Stimulated activated CD4-positive, alpha-beta T cell treated with anti-CD3 and anti-CD28 coated beads, Interleukin-15, amount 100 ng/mL, for 24 hours (primary cell): ENCODE measurements at regions not wholly inside any gene's neighbourhood (a gene's known extent, or its start where the extent isn't known, plus 50 kb on each side); places are given as distances from the start of the nearest gene placed in this dataset.

Experiments used
- DNase-seq: peaks from one replicate; pipeline ENCODE4 v3.0.0-alpha.2; 2020

DNA sequence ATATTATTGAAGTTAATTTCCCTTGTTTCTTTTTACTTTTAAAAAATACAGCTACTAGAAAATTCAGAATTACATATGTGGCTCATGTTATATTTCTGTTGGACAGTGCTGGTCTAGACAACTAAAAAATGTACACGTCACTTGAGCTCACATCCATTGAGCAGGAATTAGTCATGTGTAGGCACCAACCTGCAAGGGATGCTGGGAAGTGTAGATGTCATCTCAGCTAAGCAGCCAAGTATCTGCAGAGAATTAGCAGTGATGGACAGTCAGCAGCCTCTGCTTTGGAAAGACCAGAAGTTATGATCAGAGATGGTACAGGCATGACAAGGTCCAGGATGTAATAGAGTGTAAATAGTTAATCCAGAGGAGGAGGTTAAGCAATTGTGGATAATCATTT is 87.1 kb upstream of the HS3ST2 start:
- DNase-seq: no peak

DNA sequence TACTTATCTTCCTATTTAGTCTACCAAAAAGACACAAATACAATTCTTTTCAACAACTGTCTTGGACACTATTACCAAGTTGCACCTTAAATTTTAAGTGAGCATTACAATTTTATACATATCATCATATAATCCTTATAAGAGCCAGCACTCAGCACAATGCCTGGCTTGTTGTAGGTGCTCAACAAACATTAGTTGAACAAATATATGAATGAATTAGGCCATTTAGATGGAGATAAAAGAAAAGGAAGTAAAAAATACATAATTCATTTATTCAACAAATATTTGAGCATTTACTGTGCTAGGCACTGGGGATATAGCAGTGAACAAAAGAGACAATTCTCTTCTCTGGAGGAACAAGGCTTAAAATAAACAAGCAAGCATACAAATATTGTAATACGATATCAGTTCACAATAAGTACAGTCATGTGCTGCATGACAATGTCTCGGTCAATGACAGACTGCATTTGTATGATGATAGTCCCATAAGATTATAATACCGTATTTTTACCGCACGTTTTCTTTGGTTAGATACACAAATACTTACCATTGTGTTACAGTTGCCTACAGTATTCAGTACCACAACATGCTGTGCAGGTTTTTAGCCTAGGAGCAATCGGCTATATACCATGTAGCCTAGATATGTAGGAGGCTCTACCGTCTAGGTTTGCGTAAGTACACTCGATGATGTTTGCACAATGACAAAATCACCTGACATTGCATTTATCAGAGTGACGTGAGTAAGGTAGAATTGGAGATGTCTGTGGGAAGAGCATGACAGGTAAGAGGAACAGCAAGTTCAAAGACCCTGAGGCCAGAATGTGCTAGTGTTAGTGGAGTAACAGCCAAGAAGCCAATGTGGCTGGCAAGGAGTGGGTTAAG is 86.4 kb upstream of the HS3ST2 start:
- DNase-seq: no peak

DNA sequence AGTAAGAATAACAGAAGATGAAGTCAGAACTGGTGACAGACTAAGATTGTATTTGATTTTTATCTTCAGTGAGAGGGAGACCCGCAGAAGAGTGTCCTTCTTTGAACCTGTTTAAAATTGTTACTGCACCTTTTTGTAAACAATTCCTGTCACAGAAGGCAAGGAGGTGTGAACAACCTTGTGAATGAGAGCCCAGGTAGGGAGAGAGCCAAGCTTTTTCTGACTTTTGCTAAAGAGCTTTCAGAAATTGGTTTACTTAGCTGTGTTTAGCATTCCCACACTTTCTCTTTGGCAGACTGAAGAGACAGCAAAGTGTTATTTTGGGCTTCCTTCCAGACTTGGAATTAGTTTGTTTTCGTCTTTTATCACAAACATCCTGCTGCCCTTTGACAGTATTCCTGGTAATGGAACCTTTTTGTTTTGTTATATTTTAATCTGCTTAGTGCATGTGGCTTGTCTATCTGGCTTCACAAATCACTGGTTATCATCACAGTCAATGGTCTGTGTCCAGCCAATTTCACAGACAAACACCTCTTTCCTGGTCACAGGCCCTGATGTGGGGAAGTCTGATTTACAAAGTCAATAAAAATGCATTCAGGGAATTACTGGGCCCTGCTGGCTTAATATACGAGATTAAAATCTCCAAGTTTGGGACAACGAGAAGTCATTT is 85.7 kb upstream of the HS3ST2 start:
- no peak for DNase-seq

DNA sequence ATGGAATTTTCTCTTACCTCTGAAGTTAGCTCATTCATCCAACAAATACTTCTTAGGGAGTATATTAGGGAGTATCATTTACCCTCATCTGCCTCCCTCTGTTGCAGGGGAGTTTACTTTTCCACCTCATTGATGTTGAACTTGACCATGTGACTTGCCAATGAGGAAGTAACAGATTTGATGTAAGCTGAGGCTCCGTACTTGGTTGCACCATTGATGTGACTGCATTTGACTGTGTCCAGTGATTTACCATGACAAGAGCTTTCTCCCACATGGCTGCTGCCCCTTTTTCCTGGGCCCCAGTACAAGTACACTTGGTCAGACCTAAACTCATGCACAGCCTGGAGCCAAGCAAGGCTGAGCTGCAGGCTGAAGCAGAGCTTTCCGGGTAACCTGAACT is 81.6 kb upstream of the HS3ST2 start:
- no peak for DNase-seq

DNA sequence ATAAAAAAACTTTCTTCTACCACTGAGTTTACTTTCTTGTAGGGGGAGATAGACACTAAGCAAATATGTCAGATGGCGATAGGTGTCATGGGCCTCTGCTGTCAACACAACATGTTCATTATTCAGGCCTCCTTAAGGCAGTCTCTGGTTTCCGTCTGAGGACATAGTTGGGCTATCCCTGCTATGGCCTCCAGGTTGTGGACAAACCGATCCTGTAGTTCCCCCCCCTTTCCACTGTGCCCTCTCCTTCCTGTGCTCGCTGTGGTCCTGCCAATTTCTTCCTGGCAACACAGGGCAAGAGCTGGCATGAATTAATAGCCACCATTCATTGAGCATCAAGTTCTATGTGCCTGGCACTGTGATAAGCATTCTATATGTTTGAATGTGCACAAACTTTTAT is 81.0 kb upstream of the HS3ST2 start:
- DNase-seq: no peak

DNA sequence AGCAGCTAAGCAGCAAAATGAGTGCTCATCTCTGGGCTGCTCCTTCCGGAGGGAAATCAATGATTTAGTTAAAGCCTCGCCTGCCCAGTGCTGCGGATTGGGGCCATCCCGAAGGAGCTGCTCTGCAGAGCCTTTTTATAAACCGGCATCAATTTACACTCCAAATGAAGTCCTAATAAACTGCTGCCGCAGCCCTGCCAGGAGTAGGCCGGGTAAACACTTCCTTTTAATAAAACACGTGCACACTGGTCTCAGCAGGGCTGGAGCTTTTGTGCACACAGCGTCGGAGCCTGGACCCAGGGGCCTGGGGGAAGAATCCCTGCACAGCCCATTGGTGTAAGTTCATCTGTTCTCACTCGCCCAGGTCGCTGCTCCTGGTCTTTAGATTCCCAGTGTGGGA is 79.6 kb upstream of the HS3ST2 start:
- DNase-seq: no peak

DNA sequence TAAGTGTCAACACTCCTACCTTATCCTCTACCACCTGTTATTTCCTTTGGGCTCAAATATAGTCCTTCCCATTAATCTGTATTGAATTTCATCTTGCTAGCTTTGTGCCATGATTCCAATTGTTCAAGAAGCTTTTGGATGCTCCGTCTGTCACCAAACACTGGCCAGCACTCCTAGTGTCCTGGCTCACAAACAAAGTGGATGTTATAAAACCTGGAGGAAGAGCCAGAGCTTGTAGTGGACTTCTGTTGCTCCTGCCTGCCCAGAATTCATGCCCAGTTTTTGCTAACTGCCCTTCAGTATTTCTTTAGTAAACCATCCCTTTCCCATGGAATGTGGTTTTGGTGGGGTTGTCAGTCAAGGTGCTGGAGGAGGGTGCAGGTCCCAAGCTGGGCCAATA is 77.2 kb upstream of the HS3ST2 start:
- DNase-seq: no peak

DNA sequence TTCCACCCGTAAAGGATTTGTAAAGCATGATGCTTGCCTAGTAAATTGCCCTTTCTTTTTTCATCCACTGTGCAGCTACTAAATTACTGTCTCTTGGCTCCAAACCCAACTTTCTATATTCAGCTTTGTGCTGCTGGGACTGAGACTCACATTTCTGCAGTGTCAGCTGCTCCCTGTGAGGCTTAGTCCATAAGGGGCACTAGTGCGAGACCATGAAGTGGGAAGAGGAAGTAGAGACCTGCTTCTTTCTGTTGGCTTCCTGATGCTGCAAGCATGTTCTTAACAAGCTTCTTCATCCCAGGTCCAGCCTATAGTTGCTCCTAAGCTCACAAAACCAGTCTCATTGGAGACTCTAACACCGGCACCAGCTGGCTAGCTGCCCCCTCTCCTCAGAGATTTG is 74.9 kb upstream of the HS3ST2 start:
- DNase-seq: no peak

DNA sequence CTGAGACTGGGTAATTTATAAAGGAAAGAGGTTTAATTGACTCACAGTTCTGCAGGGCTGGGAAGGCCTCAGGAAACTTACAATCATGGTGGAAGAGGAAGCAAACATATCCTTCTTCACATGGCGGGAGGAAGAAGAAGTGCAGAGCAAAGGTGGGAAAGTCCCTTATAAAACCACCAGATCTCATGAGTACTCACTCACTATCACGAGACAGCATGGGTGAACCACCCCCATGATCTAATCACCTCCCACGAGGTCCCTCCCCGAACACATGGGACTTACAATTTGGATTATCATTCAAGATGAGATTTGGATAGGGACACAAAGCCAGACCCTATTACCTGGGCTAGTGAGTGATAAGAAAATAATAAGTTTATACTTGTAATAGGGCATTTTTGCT is 70.6 kb upstream of the HS3ST2 start:
- DNase-seq: no peak

DNA sequence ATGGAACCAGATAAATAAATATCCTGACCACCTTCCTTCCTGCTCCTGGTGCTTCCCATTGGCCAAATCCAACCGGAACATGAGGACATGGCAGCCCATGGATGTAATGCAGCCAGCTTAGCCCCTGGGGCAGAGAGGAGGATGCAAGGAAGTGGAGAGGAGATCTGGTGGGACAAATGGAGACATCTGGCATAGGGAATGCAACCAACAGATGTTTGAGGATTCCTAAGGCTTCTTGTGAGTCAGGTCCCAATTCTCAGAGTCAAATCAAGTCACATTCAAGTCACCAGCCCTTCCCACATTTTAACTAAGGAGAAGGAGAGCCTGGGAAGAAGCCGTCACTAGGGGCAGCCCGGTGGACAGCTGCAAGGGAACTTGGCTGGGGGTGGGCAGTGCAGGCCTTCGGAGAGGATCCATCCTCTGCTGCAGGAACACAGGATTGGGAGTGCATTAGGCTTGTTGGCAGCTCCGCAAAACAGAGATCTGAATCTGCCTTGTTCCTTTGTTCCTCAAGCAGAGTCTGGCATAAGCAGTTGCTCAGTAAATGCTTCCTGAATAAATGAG is 62.8 kb upstream of the HS3ST2 start:
- no peak for DNase-seq

DNA sequence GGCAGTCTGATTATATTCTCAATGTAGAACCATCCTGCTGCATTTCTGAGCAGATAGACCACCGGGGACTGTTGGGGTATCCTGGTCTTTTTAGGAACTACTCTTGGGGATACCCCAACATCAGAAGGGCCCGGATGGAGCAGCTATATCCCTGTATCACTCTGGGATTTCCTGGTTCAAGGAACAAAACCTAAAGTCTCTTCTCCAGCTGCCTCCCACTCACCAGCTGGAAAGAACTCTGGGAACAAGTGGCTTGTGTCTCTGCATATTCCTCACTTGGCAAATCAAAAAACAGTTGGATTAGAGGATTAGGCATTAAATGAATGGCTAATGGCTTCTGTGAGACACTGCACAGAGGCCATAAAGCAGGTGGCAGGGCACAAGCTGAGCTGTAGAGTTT is 62.3 kb upstream of the HS3ST2 start:
- no peak for DNase-seq

DNA sequence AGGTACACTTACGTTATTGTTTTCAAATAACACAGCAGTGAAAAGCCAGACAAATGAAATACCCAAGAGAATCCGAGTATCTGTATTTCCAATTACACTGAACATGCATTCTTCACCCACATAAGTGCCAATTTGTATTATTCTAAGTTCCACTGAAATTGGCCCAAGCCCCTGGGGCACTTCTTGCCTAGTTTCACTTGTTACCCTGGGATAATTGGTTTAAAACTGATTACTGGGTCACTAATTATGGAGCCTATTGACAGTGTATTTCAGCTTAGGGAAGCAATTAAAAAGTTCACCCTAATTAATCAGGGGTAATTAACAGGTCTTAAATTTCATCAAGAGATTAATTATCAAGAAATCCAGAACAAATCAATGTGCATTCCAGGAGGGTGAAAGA is 60.5 kb upstream of the HS3ST2 start:
- no peak for DNase-seq

DNA sequence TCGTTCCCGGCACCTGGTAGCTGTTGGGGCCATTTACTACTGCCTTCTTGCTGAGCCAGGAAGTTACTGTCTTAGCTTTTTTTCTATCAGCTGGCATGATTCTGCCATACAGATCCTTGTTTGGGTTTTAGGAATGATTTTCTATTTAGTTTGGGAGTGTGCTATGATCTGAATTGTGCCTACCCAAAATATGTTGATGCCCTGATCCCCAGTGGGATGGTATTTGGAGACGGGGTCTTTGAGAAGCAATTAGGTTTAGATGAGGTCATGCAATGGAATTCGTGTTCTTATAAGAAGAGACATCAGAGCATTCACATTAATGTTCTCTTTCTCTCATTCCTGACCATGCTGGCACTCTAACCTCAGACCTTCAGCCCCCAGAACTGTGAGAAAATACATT is 59.4 kb upstream of the HS3ST2 start:
- no peak for DNase-seq

DNA sequence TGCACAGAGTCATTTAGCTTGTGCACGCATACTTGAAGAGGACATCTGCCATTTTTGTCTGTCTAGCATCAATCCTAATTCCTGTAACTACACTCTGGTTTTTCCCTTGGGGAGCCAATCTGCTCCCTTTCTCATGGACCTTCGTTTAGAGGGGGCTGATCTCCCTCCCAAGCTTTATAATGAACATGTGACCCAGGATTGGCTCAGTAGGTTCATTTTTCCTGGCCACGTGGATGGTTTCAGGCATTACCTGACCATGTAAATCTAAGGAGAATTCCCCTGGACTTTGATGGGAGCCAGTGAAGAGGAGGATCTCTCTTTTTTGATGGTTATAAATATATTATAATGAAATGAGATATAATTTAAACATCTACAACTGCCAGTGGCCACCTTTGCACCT is 56.8 kb upstream of the HS3ST2 start:
- no peak for DNase-seq

DNA sequence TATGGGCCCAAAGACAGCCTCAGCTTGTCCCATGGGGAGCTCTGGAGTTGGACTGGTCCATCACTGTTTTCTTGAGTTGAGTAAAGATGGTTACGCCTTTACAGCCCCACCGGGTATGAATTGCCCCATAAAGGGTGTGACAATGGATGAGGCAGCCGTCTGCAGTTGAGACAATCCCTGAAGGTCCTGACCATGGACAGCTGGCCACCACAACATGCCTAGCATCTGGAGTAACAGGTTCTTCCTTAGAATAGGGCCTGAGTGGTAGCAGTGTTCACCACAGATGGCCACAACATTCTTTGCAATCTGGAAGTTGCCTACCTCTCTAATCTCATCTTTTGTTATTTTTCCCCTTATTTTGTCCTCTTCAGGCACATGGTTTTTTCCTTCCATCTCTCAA is 51.5 kb upstream of the HS3ST2 start:
- no peak for DNase-seq

DNA sequence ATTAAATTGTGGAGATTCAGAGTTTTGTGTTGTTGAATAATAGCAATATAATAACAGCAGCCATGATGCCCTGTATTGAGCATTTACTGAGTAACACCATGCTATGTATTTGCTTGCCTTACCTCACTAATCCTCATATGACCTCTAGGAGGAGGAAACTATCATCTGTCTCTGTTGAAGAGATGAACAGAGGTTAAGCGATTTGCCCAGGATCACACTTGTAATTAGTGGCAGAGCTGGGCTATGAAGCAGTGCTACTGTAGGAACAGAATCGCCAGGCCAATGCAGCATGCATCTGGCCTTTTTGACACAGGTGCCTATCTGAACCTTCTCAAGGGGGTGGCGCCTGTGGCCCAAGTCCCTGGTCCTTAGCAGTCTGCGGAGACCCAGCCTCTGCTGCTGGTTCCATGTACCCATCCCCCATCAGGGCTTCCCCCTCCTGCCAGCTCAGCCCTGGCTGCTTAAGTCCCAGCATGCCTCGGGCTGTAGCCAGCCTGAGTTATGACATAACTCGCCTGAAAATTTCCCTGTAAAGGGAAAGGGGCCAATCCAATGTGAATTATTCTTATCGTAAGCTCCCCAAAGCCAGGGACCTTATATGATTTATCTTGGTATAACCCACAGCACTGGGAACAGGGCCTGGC is 50.4 kb upstream of the HS3ST2 start:
- no peak for DNase-seq
